Activated T-helper 2 cell treated with anti-CD3 and anti-CD28 coated beads, Interferon-gamma antibody, Interleukin-2, Interleukin-4, amounts not matched to agents 10 μg/mL and 5 μg/mL and 100 μg/mL, durations not matched to agents 14 hours and 24 hours and 36 hours (primary cell): ENCODE measurements at regions not wholly inside any gene's neighbourhood (a gene's known extent, or its start where the extent isn't known, plus 50 kb on each side); places are given as distances from the start of the nearest gene placed in this dataset.
"Not testable (repeated sequence)": the region's sequence is repeated elsewhere in the genome, so short reads cannot be mapped to it uniquely, and the experiment has no call there.

Experiments used
- DNase-seq: peaks from one replicate; pipeline ENCODE4 v3.0.0; 2021; ENCODE audit warnings: low spot score
- H3K27ac Mint-ChIP-seq: one replicate; pipeline ENCODE4 v1.8.0; 2021; ENCODE audit warnings: mixed read lengths
- H3K27me3 Mint-ChIP-seq: one replicate; pipeline ENCODE4 v1.8.0; 2021; ENCODE audit warnings: low read depth, mixed read lengths
- H3K36me3 Mint-ChIP-seq: one replicate; pipeline ENCODE4 v1.8.0; 2021; ENCODE audit warnings: low read depth, mixed read lengths
- H3K4me1 Mint-ChIP-seq: one replicate; pipeline ENCODE4 v1.8.0; 2021; ENCODE audit warnings: low read depth, mixed read lengths
- H3K4me3 Mint-ChIP-seq: one replicate; pipeline ENCODE4 v1.8.0; 2021; ENCODE audit warnings: low read depth, mild to moderate bottlenecking, moderate library complexity, mixed read lengths
- H3K9me3 Mint-ChIP-seq: one replicate; pipeline ENCODE4 v1.8.0; 2021; ENCODE audit warnings: mixed read lengths
- intact Hi-C: fragments of 100-400 bp; cut with micrococcal nuclease; formaldehyde crosslinking; loops from one replicate; pipeline ENCODE4 v1.15.1; 2023

GRCh38 chr13:107803822-107804495, 411.4 kb downstream of the LIG4 start:
- H3K36me3 Mint-ChIP-seq: no peaks in the 10 kb centered on the region
- no peaks in the 10 kb centered on the region for H3K4me1 Mint-ChIP-seq
- no peak overlapping the region for H3K4me3 Mint-ChIP-seq
- H3K27me3 Mint-ChIP-seq: no peaks in the 10 kb centered on the region
- H3K27ac Mint-ChIP-seq: no peak overlapping the region
- H3K9me3 Mint-ChIP-seq: no peaks in the 10 kb centered on the region
- intact Hi-C loops: no loop called here
- DNase-seq: no peak

- Mint-ChIP-seq H3K27me3 (no peaks in the 10 kb centered on the region), H3K36me3 (no peaks in the 10 kb centered on the region), H3K4me3 (no peak overlapping the region), H3K27ac (no peak overlapping the region), H3K9me3 (no peaks in the 10 kb centered on the region), H3K4me1 (no peaks in the 10 kb centered on the region)
- no peak for DNase-seq
- intact Hi-C loops: no loop called here
Observed at GRCh38 chr13:107801621-107802020, 413.7 kb downstream of the LIG4 start.

GRCh38 chr13:107799001-107799400, 416.3 kb downstream of the LIG4 start:
- Mint-ChIP-seq H3K4me3 (no peak overlapping the region), H3K9me3 (no peaks in the 10 kb centered on the region), H3K36me3 (no peaks in the 10 kb centered on the region), H3K4me1 (no peaks in the 10 kb centered on the region), H3K27ac (no peak overlapping the region), H3K27me3 (no peaks in the 10 kb centered on the region)
- intact Hi-C loops: no loop called here
- DNase-seq: no peak

GRCh38 chr13:107790397-107790796, 424.9 kb downstream of the LIG4 start:
- H3K36me3 Mint-ChIP-seq: no peaks in the 10 kb centered on the region
- intact Hi-C loops: no loop called here
- H3K4me3 Mint-ChIP-seq: no peak overlapping the region
- H3K9me3 Mint-ChIP-seq: peaks cover 13% of the 10 kb centered on the region
- no peak for DNase-seq
- H3K27ac Mint-ChIP-seq: no peak overlapping the region
- H3K4me1 Mint-ChIP-seq: no peaks in the 10 kb centered on the region
- no peaks in the 10 kb centered on the region for H3K27me3 Mint-ChIP-seq

- intact Hi-C loops: no loop called here
Observed at GRCh38 chr13:107788464-107789165, 426.7 kb downstream of the LIG4 start.

GRCh38 chr13:107782646-107783045, 432.7 kb downstream of the LIG4 start:
- H3K27me3 Mint-ChIP-seq, DNase-seq, intact Hi-C loops, H3K36me3 Mint-ChIP-seq, H3K4me1 Mint-ChIP-seq, H3K27ac Mint-ChIP-seq, H3K4me3 Mint-ChIP-seq: not testable (repeated sequence)
- H3K9me3 Mint-ChIP-seq: peaks cover 19% of the 10 kb centered on the region

More at GRCh38 chr13:107788464-107789165, 426.7 kb downstream of the LIG4 start:
- DNase-seq: no peak
- Mint-ChIP-seq H3K9me3 (peaks cover 26% of the 10 kb centered on the region), H3K4me3 (no peak overlapping the region), H3K4me1 (no peaks in the 10 kb centered on the region), H3K27me3 (no peaks in the 10 kb centered on the region), H3K36me3 (no peaks in the 10 kb centered on the region), H3K27ac (no peak overlapping the region)

- intact Hi-C loops: no loop called here
- H3K36me3 Mint-ChIP-seq: no peaks in the 10 kb centered on the region
- H3K27ac Mint-ChIP-seq: no peak overlapping the region
- no peak for DNase-seq
- no peaks in the 10 kb centered on the region for H3K27me3 Mint-ChIP-seq
- H3K4me3 Mint-ChIP-seq: no peak overlapping the region
- H3K4me1 Mint-ChIP-seq: no peaks in the 10 kb centered on the region
- peaks cover 3% of the 10 kb centered on the region for H3K9me3 Mint-ChIP-seq
Observed at GRCh38 chr13:107778094-107778493, 437.2 kb downstream of the LIG4 start.

GRCh38 chr13:107770541-107770940, 444.8 kb downstream of the LIG4 start:
- H3K27me3 Mint-ChIP-seq: no peaks in the 10 kb centered on the region

GRCh38 chr13:107767119-107767518, 448.2 kb downstream of the LIG4 start:
- Mint-ChIP-seq H3K9me3 (no peaks in the 10 kb centered on the region), H3K36me3 (no peaks in the 10 kb centered on the region), H3K4me1 (no peaks in the 10 kb centered on the region), H3K27me3 (no peaks in the 10 kb centered on the region), H3K4me3 (no peak overlapping the region), H3K27ac (no peak overlapping the region)
- no peak for DNase-seq
- intact Hi-C loops: no loop called here

More at GRCh38 chr13:107770541-107770940, 444.8 kb downstream of the LIG4 start:
- no peaks in the 10 kb centered on the region for H3K4me1 Mint-ChIP-seq
- H3K27ac Mint-ChIP-seq: no peak overlapping the region
- no peak for DNase-seq
- no peaks in the 10 kb centered on the region for H3K36me3 Mint-ChIP-seq
- no peaks in the 10 kb centered on the region for H3K9me3 Mint-ChIP-seq
- H3K4me3 Mint-ChIP-seq: no peak overlapping the region
- intact Hi-C loops: no loop called here

- DNase-seq: no peak
- intact Hi-C loops: no loop called here
- no peak overlapping the region for H3K27ac Mint-ChIP-seq
- no peak overlapping the region for H3K4me3 Mint-ChIP-seq
- H3K36me3 Mint-ChIP-seq: no peaks in the 10 kb centered on the region
- H3K27me3 Mint-ChIP-seq: no peaks in the 10 kb centered on the region
- H3K9me3 Mint-ChIP-seq: no peaks in the 10 kb centered on the region
- H3K4me1 Mint-ChIP-seq: no peaks in the 10 kb centered on the region
Observed at GRCh38 chr13:107765724-107766401, 449.5 kb downstream of the LIG4 start.

- H3K4me3 Mint-ChIP-seq: no peak overlapping the region
- peaks cover 9% of the 10 kb centered on the region for H3K9me3 Mint-ChIP-seq
Observed at GRCh38 chr13:107764046-107764445, 451.3 kb downstream of the LIG4 start.

GRCh38 chr13:107753748-107754147, 461.6 kb downstream of the LIG4 start:
- intact Hi-C loops: no loop called here
- no peak overlapping the region for H3K27ac Mint-ChIP-seq
- H3K4me3 Mint-ChIP-seq: no peak overlapping the region
- DNase-seq: no peak
- no peaks in the 10 kb centered on the region for H3K27me3 Mint-ChIP-seq
- H3K9me3 Mint-ChIP-seq: no peaks in the 10 kb centered on the region
- no peaks in the 10 kb centered on the region for H3K4me1 Mint-ChIP-seq
- no peaks in the 10 kb centered on the region for H3K36me3 Mint-ChIP-seq

More at GRCh38 chr13:107764046-107764445, 451.3 kb downstream of the LIG4 start:
- intact Hi-C loops: no loop called here
- DNase-seq: no peak
- no peaks in the 10 kb centered on the region for H3K27me3 Mint-ChIP-seq
- H3K27ac Mint-ChIP-seq: no peak overlapping the region
- no peaks in the 10 kb centered on the region for H3K4me1 Mint-ChIP-seq
- no peaks in the 10 kb centered on the region for H3K36me3 Mint-ChIP-seq

GRCh38 chr13:107753291-107753690, 462.0 kb downstream of the LIG4 start:
- intact Hi-C loops: no loop called here
- Mint-ChIP-seq H3K36me3 (no peaks in the 10 kb centered on the region), H3K27ac (no peak overlapping the region), H3K4me3 (no peak overlapping the region), H3K27me3 (no peaks in the 10 kb centered on the region), H3K9me3 (no peaks in the 10 kb centered on the region), H3K4me1 (no peaks in the 10 kb centered on the region)
- no peak for DNase-seq
